Tibial nerve (tissue), 4 donors: ENCODE measurements at regions not wholly inside any gene's neighbourhood (a gene's known extent, or its start where the extent isn't known, plus 50 kb on each side); places are given as distances from the start of the nearest gene placed in this dataset.

Experiments used
- EP300 ChIP-seq, 2 donors: sonication (generic); formaldehyde crosslinking; IDR thresholded peaks; one replicate each; pipeline ENCODE4 v1.6.1; 2017; ENCODE audit warnings: antibody characterized with exemption in 2 of 2, mild to moderate bottlenecking in 1 of 2
- POLR2A ChIP-seq, 2 donors: fragments of 450-650 bp; IDR thresholded peaks; one replicate each; pipeline ENCODE4 v1.6.1; 2017; ENCODE audit warnings: antibody characterized with exemption in 2 of 2, mild to moderate bottlenecking in 2 of 2, moderate library complexity in 2 of 2
- TF ChIP-seq, protein P1 (sequence below), 5 experiments: fragments of 200-600 bp in 3 of 5; fragments of 450-650 bp in 2 of 5; sonication (generic) in 3 of 5; IDR thresholded peaks; one replicate each; pipeline ENCODE4 v1.5.1; 2016 to 2019; ENCODE audit warnings: antibody characterized with exemption in 5 of 5, mild to moderate bottlenecking in 3 of 5, moderate library complexity in 2 of 5

- TF ChIP-seq, protein P1, sequence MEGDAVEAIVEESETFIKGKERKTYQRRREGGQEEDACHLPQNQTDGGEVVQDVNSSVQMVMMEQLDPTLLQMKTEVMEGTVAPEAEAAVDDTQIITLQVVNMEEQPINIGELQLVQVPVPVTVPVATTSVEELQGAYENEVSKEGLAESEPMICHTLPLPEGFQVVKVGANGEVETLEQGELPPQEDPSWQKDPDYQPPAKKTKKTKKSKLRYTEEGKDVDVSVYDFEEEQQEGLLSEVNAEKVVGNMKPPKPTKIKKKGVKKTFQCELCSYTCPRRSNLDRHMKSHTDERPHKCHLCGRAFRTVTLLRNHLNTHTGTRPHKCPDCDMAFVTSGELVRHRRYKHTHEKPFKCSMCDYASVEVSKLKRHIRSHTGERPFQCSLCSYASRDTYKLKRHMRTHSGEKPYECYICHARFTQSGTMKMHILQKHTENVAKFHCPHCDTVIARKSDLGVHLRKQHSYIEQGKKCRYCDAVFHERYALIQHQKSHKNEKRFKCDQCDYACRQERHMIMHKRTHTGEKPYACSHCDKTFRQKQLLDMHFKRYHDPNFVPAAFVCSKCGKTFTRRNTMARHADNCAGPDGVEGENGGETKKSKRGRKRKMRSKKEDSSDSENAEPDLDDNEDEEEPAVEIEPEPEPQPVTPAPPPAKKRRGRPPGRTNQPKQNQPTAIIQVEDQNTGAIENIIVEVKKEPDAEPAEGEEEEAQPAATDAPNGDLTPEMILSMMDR (IDR thresholded peaks at IDR 0.05) = no peak
- TF ChIP-seq POLR2A (IDR thresholded peaks at IDR 0.05) = no peak
- TF ChIP-seq EP300 (IDR thresholded peaks at IDR 0.05) = peak in 1 of 2 donors; percentile 15
Measured at GRCh38 chr7:91656541-91657482, 223.7 kb downstream of the MTERF1 start.
